ENCODE measurements at regions not wholly inside any gene's neighbourhood (a gene's known extent, or its start where the extent isn't known, plus 50 kb on each side); places are given as distances from the start of the nearest gene placed in this dataset.

GRCh38 chr2:14933753-14934152, 301.2 kb downstream of the LRATD1 start:
- no peak for TF ChIP-seq POLR2A (IDR thresholded peaks at IDR 0.05)
- TF ChIP-seq CTCF (IDR thresholded peaks at IDR 0.05 in 4 of 5, conservative IDR thresholded peaks at IDR 0.05 in 1 of 5), result no peak

All from gastrocnemius medialis (tissue), 4 donors.